Neuronal stem cell (in vitro differentiated cells): ENCODE measurements at regions not wholly inside any gene's neighbourhood (a gene's known extent, or its start where the extent isn't known, plus 50 kb on each side); places are given as distances from the start of the nearest gene placed in this dataset.

Experiments used
- DNase-seq: peaks from one replicate; pipeline ENCODE4 v3.0.0-alpha.2; 2013; ENCODE audit warnings: low spot score
- H2AFZ ChIP-seq: one replicate; pipeline ENCODE4 v1.6.1; 2013; ENCODE audit warnings: mild to moderate bottlenecking, low read length, inconsistent platforms
- H2AK5ac ChIP-seq: 2 replicates; pipeline ENCODE4 v1.6.1; 2013; ENCODE audit warnings: low read depth, mild to moderate bottlenecking, inconsistent platforms, low read length, moderate library complexity, mixed read lengths
- H2BK120ac ChIP-seq: 2 replicates; pipeline ENCODE4 v1.6.1; 2013; ENCODE audit warnings: low read depth, mild to moderate bottlenecking, inconsistent platforms, low read length, moderate library complexity, mixed read lengths
- H2BK12ac ChIP-seq: one replicate; pipeline ENCODE4 v1.6.1; 2013; ENCODE audit warnings: low read length, inconsistent platforms
- H2BK15ac ChIP-seq: 2 replicates; pipeline ENCODE4 v1.6.1; 2013; ENCODE audit warnings: mild to moderate bottlenecking, low read length, inconsistent platforms, mixed read lengths
- H2BK5ac ChIP-seq: one replicate; pipeline ENCODE4 v1.6.1; 2013; ENCODE audit warnings: inconsistent platforms, mild to moderate bottlenecking, low read length, moderate library complexity
- H3K14ac ChIP-seq: one replicate; pipeline ENCODE4 v1.6.1; 2013; ENCODE audit warnings: low read length, inconsistent platforms
- H3K18ac ChIP-seq: 2 replicates; pipeline ENCODE4 v1.6.1; 2013; ENCODE audit warnings: low read length, inconsistent platforms
- H3K23ac ChIP-seq: 2 replicates; pipeline ENCODE4 v1.6.1; 2013; ENCODE audit warnings: low read depth, mild to moderate bottlenecking, mixed read lengths, low read length, inconsistent platforms; ENCODE audit not compliant: poor library complexity
- H3K27ac ChIP-seq: replicated peaks from 3 replicates; pipeline ENCODE4 v1.5.1; 2013; ENCODE audit warnings: low read length, inconsistent platforms
- H3K27me3 ChIP-seq, 3 experiments: 2 replicates each; pipeline ENCODE4 v1.6.1; 2013; ENCODE audit warnings: low read length in 3 of 3, mild to moderate bottlenecking in 2 of 3, inconsistent platforms in 1 of 3, low read depth in 1 of 3, mixed read lengths in 1 of 3, moderate library complexity in 1 of 3; ENCODE audit not compliant: control insufficient read depth in 3 of 3, insufficient read depth in 3 of 3
- H3K36me3 ChIP-seq, 2 donors: replicated peaks in 1 of 2; 2 replicates each; pipeline ENCODE4 v1.6.1; 2013; ENCODE audit warnings: low read length in 2 of 2; ENCODE audit not compliant: control insufficient read depth in 2 of 2, insufficient read depth in 2 of 2
- H3K4ac ChIP-seq: 2 replicates; pipeline ENCODE4 v1.6.1; 2013; ENCODE audit warnings: inconsistent platforms, mild to moderate bottlenecking, low read length, moderate library complexity
- H3K4me1 ChIP-seq, 2 donors: 1 replicate in 1 of 2; 2 replicates in 1 of 2; pipeline ENCODE4 v1.6.1; 2013; ENCODE audit warnings: low read length in 2 of 2, low read depth in 1 of 2; ENCODE audit not compliant: control insufficient read depth in 2 of 2, insufficient read depth in 1 of 2
- H3K4me2 ChIP-seq: one replicate; pipeline ENCODE4 v1.6.1; 2013; ENCODE audit warnings: mild to moderate bottlenecking, low read length, inconsistent platforms; ENCODE audit not compliant: insufficient read depth, poor library complexity, severe bottlenecking
- H3K4me3 ChIP-seq, 2 donors: 2 replicates each; pipeline ENCODE4 v1.5.1; 2013; ENCODE audit warnings: low read length in 2 of 2, mild to moderate bottlenecking in 2 of 2, inconsistent platforms in 1 of 2, moderate library complexity in 1 of 2
- H3K79me1 ChIP-seq: one replicate; pipeline ENCODE4 v1.6.1; 2013; ENCODE audit warnings: low read depth, mild to moderate bottlenecking, inconsistent platforms, low read length, moderate library complexity
- H3K9ac ChIP-seq: one replicate; pipeline ENCODE4 v1.6.1; 2013; ENCODE audit warnings: mild to moderate bottlenecking, low read depth, low read length, inconsistent platforms; ENCODE audit not compliant: poor library complexity
- H3K9me3 ChIP-seq, 2 donors: replicated peaks in 1 of 2; 2 replicates each; pipeline versions ENCODE3 to v1.6.1; 2013; ENCODE audit warnings: low read length in 2 of 2, mild to moderate bottlenecking in 2 of 2, inconsistent platforms in 1 of 2, low read depth in 1 of 2, mixed read lengths in 1 of 2, moderate library complexity in 1 of 2; ENCODE audit not compliant: control insufficient read depth in 2 of 2, insufficient read depth in 1 of 2
- H4K8ac ChIP-seq: one replicate; pipeline ENCODE4 v1.6.1; 2013; ENCODE audit warnings: low read depth, mild to moderate bottlenecking, inconsistent platforms, low read length, moderate library complexity
- H4K91ac ChIP-seq: one replicate; pipeline ENCODE4 v1.6.1; 2013; ENCODE audit warnings: low read length, low read depth, mild to moderate bottlenecking, inconsistent platforms; ENCODE audit not compliant: poor library complexity
- WGBS, 2 donors: extraction: QIAGEN DNeasy Blood & Tissue Kit; methylation state at CpG; one replicate each; pipeline ENCODE4 v1.1.7; 2013; ENCODE audit warnings: missing lambda C conversion rate in 2 of 2, mixed read lengths in 1 of 2; ENCODE audit not compliant: insufficient read length in 2 of 2, insufficient replicate concordance in 1 of 2; ENCODE audit errors: extremely low coverage in 2 of 2; 5-methylcytosine and 5-hydroxymethylcytosine counted together

- Histone ChIP-seq H2BK15ac (no peak overlapping the region), H3K27me3 (no peaks in the 10 kb centered on the region), H3K18ac (no peak overlapping the region), H3K23ac (no peak overlapping the region), H2BK12ac (no peak overlapping the region), H3K4me1 (no peaks in the 10 kb centered on the region), H2BK5ac (no peak overlapping the region), H3K79me1 (no peaks in the 10 kb centered on the region), H3K27ac (no peak overlapping the region), H2BK120ac (no peak overlapping the region), H4K91ac (no peak overlapping the region), H3K14ac (no peak overlapping the region), H3K9me3 (peaks cover 0 to 6% of the 10 kb centered on the region in 2 donors), H3K9ac (no peak overlapping the region), H3K4ac (no peak overlapping the region), H3K4me3 (no peak overlapping the region), H3K36me3 (no peaks in the 10 kb centered on the region), H3K4me2 (no peak overlapping the region), H2AFZ (no peak overlapping the region), H4K8ac (no peak overlapping the region), H2AK5ac (no peak overlapping the region)
- no peak for DNase-seq
- WGBS, 2 donors: no CpG with 5 or more reads among the region's 10 CpGs
Measured at GRCh38 chr12:91959220-91959619, 186.4 kb downstream of the BTG1 start.

GRCh38 chr12:91958816-91959215 is 186.8 kb downstream of the BTG1 start:
- no CpG with 5 or more reads among the region's 5 CpGs for WGBS, 2 donors
- H4K8ac ChIP-seq: no peak overlapping the region
- H3K4me1 ChIP-seq: no peaks in the 10 kb centered on the region
- no peaks in the 10 kb centered on the region for H3K79me1 ChIP-seq
- H2AFZ ChIP-seq: no peak overlapping the region
- no peak overlapping the region for H4K91ac ChIP-seq
- H3K27me3 ChIP-seq: no peaks in the 10 kb centered on the region
- H3K4me2 ChIP-seq: no peak overlapping the region
- H2BK12ac ChIP-seq: no peak overlapping the region
- H2BK15ac ChIP-seq: no peak overlapping the region
- no peak overlapping the region for H3K9ac ChIP-seq
- H3K4ac ChIP-seq: no peak overlapping the region
- H3K23ac ChIP-seq: no peak overlapping the region
- no peak overlapping the region for H2AK5ac ChIP-seq
- H3K4me3 ChIP-seq: no peak overlapping the region
- H3K14ac ChIP-seq: no peak overlapping the region
- H3K36me3 ChIP-seq: no peaks in the 10 kb centered on the region
- no peak overlapping the region for H2BK5ac ChIP-seq
- H2BK120ac ChIP-seq: no peak overlapping the region
- H3K18ac ChIP-seq: no peak overlapping the region
- H3K9me3 ChIP-seq: peaks cover 0 to 6% of the 10 kb centered on the region in 2 donors
- H3K27ac ChIP-seq: no peak overlapping the region
- no peak for DNase-seq

- H4K8ac ChIP-seq: no peak overlapping the region
- H3K27ac ChIP-seq: no peak overlapping the region
- no peak overlapping the region for H3K23ac ChIP-seq
- no peak for DNase-seq
- no peak overlapping the region for H3K4me3 ChIP-seq
- no peak overlapping the region for H3K14ac ChIP-seq
- no peak overlapping the region for H3K18ac ChIP-seq
- no peaks in the 10 kb centered on the region for H3K4me1 ChIP-seq
- no CpG with 5 or more reads among the region's 3 CpGs for WGBS, 2 donors
- H3K79me1 ChIP-seq: no peaks in the 10 kb centered on the region
- H2BK12ac ChIP-seq: no peak overlapping the region
- no peak overlapping the region for H2BK120ac ChIP-seq
- H3K9ac ChIP-seq: no peak overlapping the region
- H3K36me3 ChIP-seq: no peaks in the 10 kb centered on the region
- no peaks in the 10 kb centered on the region for H3K27me3 ChIP-seq
- H2BK15ac ChIP-seq: no peak overlapping the region
- no peak overlapping the region for H2BK5ac ChIP-seq
- peaks cover 0 to 6% of the 10 kb centered on the region in 2 donors for H3K9me3 ChIP-seq
- no peak overlapping the region for H3K4ac ChIP-seq
- no peak overlapping the region for H2AK5ac ChIP-seq
- H4K91ac ChIP-seq: no peak overlapping the region
- no peak overlapping the region for H3K4me2 ChIP-seq
- no peak overlapping the region for H2AFZ ChIP-seq
Measured at GRCh38 chr12:91954747-91955146, 190.9 kb downstream of the BTG1 start.

- H2AK5ac ChIP-seq: no peak overlapping the region
- peaks cover 0 to 6% of the 10 kb centered on the region in 2 donors for H3K9me3 ChIP-seq
- no peak for DNase-seq
- H2AFZ ChIP-seq: no peak overlapping the region
- no peak overlapping the region for H4K91ac ChIP-seq
- no peaks in the 10 kb centered on the region for H3K79me1 ChIP-seq
- H3K27ac ChIP-seq: no peak overlapping the region
- H2BK120ac ChIP-seq: no peak overlapping the region
- no peaks in the 10 kb centered on the region for H3K4me1 ChIP-seq
- H3K18ac ChIP-seq: no peak overlapping the region
- no peak overlapping the region for H4K8ac ChIP-seq
- no peak overlapping the region for H2BK5ac ChIP-seq
- H3K4me3 ChIP-seq: no peak overlapping the region
- no peak overlapping the region for H2BK12ac ChIP-seq
- H3K23ac ChIP-seq: no peak overlapping the region
- H3K27me3 ChIP-seq: no peaks in the 10 kb centered on the region
- H3K9ac ChIP-seq: no peak overlapping the region
- no CpG with 5 or more reads among the region's 4 CpGs for WGBS, 2 donors
- no peak overlapping the region for H3K4me2 ChIP-seq
- no peak overlapping the region for H3K4ac ChIP-seq
- no peaks in the 10 kb centered on the region for H3K36me3 ChIP-seq
- H2BK15ac ChIP-seq: no peak overlapping the region
- H3K14ac ChIP-seq: no peak overlapping the region
Measured at GRCh38 chr12:91954326-91954725, 191.3 kb downstream of the BTG1 start.
